ENCODE measurements at regions not wholly inside any gene's neighbourhood (a gene's known extent, or its start where the extent isn't known, plus 50 kb on each side); places are given as distances from the start of the nearest gene placed in this dataset.

GRCh38 chr5:158145827-158146226 lies 286.9 kb upstream of the CLINT1 start:
- no peak for DNase-seq

GRCh38 chr5:158143081-158143480 lies 284.1 kb upstream of the CLINT1 start:
- DNase-seq = no peak

- no peak for DNase-seq
Measured at GRCh38 chr5:158142156-158142555, 283.2 kb upstream of the CLINT1 start.

GRCh38 chr5:158140120-158140731 lies 281.3 kb upstream of the CLINT1 start:
- no peak for DNase-seq

GRCh38 chr5:158139161-158139560 lies 280.2 kb upstream of the CLINT1 start:
- DNase-seq = no peak

GRCh38 chr5:158135682-158136179 lies 276.8 kb upstream of the CLINT1 start:
- DNase-seq = no peak

- no peak for DNase-seq
Measured at GRCh38 chr5:158133369-158133768, 274.4 kb upstream of the CLINT1 start.

GRCh38 chr5:158127536-158127935 lies 268.6 kb upstream of the CLINT1 start:
- peak; percentile 37 for DNase-seq

GRCh38 chr5:158126442-158127405 lies 267.8 kb upstream of the CLINT1 start:
- peak; percentile 49 for DNase-seq

- DNase-seq = no peak
Measured at GRCh38 chr5:158124606-158125316, 265.8 kb upstream of the CLINT1 start.

- no peak for DNase-seq
Measured at GRCh38 chr5:158123595-158123994, 264.6 kb upstream of the CLINT1 start.

- no peak for DNase-seq
Measured at GRCh38 chr5:158121678-158122077, 262.7 kb upstream of the CLINT1 start.

- DNase-seq = no peak
Measured at GRCh38 chr5:158120760-158121159, 261.8 kb upstream of the CLINT1 start.

GRCh38 chr5:158119961-158120723 lies 261.2 kb upstream of the CLINT1 start:
- DNase-seq = no peak

GRCh38 chr5:158117467-158118160 lies 258.7 kb upstream of the CLINT1 start:
- no peak for DNase-seq

- DNase-seq = no peak
Measured at GRCh38 chr5:158116965-158117364, 258.0 kb upstream of the CLINT1 start.

- no peak for DNase-seq
Measured at GRCh38 chr5:158115468-158115867, 256.5 kb upstream of the CLINT1 start.

- DNase-seq = no peak
Measured at GRCh38 chr5:158108177-158108576, 249.2 kb upstream of the CLINT1 start.

- no peak for DNase-seq
Measured at GRCh38 chr5:158100373-158100888, 241.5 kb upstream of the CLINT1 start.

- no peak for DNase-seq
Measured at GRCh38 chr5:158099571-158100105, 240.7 kb upstream of the CLINT1 start.

GRCh38 chr5:158096835-158097234 lies 237.9 kb upstream of the CLINT1 start:
- DNase-seq = no peak
